ENCODE measurements at regions not wholly inside any gene's neighbourhood (a gene's known extent, or its start where the extent isn't known, plus 50 kb on each side); places are given as distances from the start of the nearest gene placed in this dataset.
"Not testable (repeated sequence)": the region's sequence is repeated elsewhere in the genome, so short reads cannot be mapped to it uniquely, and the experiment has no call there.

DNA sequence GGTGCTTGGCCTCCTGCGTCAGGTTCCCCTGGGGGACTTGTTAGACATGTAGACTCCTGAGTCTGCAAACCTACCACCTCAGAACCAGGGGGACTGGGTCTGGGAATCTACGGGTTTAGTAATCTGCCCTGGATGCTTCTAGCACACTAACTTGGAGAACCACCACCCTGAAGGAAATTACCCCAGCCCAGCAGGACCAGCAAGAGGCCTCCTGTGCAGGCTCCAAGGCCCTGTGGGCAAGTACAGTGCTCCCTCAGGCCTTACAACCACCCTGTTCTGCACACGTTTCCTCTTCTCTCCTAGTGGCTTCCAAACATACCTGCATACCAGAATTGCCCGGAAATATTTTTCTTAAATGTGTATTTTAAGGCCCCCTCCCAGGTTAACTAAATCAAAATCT, 423.0 kb downstream of the FUT8 start:
- no peak for DNase-seq

DNA sequence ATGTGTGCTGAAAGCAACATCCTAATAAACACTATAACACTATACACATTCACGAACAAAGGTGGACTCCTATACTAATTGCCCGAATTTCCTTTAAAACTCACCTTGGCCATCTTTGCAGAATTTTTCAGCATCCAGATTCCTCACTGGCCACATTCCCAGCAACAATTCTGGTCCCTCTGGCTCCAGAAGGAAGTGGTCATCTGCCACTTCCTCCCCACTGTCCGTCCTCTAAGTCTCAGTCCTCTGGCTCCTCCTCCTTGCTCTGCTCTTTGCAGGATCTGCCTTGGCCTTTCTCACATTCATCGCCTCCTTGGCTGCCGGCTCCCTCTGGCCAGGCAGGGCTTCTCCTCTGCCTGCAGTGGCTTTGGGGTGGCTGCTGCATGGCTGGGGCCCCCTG, 426.0 kb downstream of the FUT8 start:
- DNase-seq: no peak

DNA sequence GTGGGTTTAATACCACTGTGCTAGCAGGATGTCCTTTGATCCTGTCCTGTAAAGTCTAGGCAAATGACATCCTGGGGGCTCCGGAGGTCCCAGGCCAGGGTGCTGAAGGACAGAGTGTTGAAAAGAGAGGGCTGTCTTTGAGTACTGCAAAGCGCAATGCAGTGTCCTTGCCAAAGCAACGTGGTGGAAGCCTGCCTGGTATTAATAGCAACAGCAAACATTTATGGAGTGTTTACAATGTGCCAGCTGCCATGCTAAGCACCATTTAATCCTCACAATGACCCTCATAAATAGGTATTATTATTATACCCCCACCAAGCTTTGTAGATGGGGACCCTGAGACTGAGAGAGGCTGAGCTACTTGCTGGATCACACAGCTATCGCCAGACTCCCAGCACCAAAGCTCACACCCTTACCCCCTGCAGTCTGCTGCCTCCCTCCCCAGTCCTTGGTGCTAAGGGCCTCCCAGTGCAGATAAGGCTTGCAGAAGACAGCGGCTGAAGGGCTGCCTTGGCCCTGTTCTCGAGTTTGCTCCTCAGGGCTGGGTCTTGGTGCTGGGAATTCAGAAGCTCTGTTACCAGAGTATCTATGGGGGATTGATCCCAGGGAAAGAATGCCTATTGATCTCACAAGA, 427.7 kb downstream of the FUT8 start:
- DNase-seq: no peak

DNA sequence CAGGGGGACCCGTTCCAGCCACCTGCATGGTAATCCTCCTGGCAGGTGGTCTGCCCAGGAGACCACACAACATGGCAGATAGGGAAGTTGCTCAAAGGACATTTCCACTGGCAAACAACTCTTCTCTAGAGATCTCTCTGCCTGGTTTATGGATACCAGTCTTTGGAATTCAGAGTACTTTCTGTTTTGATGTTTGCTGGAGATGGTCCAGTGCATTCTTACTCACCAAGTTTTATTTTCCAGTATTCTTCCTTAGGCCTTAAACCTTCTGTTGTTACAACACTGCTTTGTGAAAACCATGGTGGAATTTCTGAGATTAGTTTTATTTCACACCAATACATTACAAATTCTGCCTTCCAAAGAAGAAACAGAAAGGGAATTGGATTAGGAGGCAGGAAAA, 428.3 kb downstream of the FUT8 start:
- DNase-seq: no peak

DNA sequence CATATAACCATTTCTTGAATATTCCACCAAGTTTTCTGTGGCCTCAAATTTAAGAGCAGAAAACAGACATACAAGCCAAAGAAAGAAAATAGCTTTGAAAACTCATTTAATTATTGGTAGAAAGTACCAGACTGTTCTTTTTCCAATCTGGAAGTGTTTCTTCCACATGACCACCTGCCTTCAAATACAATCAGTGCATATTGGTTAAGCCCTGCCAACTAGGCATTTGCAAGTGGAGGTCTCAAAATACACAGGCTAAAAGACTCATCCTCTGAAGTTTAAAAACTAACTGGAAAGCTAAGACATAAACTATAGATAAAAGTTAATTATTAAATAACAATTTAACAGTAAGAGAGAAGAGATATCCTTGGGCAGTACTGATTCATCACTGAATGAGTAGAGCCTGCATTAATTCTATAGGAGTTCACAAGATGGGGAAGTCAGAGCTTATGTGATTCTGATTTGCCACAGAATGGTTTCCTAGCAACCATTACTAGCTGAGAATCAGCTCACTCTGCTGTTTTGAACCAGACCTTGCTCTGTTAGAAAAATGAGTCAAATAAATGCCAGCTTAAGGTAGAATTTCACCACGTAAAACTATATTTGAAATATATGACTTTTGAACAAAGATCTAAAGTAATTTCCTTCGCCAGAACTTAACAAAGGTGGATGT, 433.8 kb downstream of the FUT8 start:
- DNase-seq: no peak

DNA sequence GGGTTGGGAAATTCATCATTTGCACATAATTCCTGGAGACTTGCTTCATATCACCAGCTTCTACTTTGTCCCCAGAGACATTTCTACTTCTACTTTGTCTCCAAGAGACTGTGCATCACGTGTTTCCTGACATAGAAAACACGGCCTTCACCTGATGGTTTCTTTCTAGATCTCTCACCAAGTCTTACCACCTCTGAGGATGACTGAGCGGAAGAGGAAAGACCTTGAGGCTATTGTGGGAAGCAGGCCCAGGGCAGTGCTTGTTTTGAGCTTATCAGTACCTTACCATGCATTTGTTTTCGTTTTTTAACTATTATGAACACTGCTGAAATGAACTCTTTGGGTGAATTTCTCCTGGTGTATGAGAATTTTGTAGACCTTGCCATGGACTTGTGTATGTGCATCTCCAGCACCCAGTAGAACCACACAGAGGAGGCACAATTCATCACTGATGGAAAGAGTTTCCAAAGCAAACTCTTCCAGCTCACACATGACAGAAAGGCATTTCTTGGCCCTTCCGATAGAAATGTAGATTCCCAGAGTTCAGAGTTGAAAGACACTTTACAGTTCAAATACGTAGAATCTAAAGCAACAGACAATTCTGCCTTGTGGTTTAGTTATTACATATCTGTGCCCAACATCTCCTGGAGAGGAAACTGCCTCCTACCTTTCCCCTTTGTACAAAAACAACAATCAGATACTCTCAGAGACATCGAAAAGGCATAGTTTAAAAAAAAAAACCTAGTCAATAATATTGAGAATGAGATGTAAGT, 434.7 kb downstream of the FUT8 start:
- peak; percentile 63 for DNase-seq

DNA sequence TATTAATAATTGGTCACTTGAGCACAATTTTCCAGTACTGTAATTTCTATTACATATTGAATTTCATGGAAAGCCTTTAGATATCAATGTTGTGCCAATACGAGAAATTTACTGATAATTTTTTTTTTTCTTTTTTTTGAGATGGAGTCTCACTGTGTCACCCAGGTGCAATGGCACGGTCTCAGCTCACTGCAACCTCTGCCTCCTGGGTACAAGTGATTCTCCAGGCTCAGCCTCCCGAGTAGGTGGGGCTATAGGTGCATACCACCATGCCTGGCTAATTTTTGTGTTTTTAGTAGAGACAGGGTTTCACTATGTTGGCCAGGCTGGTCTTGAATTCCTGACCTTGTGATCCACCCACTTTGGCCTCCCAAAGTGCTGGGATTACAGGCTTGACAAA, 435.4 kb downstream of the FUT8 start:
- DNase-seq: not testable (repeated sequence)

DNA sequence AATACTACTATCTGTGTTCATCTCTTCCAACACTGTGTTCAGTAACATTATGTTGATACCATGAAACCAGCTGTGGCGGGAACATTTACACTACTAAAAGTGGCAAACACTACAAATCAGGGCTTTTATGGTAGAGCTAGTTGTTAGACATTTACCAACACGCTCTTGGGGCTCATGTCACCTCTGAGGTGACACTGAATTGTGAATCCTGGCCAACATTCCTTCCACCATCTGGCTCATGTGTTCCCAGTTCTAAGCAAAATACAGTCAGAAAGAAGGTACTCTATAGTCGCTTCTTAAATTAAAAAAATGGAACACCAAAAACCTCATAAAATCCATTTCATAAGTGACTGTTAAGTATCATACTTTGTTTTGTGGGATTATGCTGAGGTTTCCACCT, 436.6 kb downstream of the FUT8 start:
- DNase-seq: no peak

DNA sequence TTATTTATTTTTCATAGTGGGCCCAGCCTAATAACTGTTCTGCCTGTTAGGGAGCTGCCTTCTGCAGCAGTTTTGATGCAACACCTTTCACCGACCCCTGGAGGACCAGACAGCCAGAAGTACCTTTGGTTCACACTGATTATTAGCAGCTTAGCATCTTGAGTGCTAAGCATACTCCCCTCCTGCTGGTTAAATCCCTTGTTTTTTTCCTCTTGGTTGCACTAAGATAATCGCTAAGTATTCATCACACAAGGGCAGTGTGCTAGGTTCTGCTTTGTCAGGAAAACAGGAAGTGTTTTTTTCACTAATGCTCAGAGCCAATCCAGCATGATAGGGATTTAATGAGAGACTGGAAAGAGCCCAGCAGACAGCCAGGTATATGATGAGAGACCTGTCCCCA, 437.0 kb downstream of the FUT8 start:
- DNase-seq: no peak

DNA sequence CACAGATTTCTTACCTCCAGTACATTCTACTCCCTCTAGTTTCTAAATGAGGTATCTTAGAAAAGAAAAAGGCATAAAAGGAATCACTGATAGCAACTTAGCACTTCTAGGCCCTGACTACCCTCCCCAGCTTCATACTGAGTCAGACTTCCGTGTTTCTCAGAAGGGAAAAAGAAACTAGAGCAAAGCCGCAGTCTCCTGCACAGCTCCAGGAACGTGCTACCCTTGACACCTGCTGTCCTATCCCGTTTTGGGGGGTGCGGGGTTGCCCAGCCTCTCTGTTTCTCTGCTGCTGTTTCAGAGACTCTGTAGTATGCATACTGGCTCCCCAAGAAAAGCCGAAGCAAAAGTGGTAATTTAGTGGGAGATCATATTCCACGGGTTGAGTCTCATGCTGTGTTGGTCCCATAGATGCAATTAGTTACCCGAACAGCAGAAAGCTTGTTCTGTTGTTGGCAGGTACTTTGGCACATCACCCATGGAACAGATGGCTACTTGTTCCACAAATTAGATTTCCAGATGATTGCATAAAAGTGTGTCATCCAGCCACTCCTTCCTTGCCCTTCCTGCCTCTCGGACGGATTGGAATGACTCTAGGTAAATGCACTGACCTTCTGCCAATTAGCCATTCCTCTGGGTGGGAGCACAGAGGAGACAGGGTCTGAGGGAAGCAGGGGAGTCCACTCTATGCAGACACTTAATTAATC, 438.1 kb downstream of the FUT8 start:
- DNase-seq: peak; percentile 63

DNA sequence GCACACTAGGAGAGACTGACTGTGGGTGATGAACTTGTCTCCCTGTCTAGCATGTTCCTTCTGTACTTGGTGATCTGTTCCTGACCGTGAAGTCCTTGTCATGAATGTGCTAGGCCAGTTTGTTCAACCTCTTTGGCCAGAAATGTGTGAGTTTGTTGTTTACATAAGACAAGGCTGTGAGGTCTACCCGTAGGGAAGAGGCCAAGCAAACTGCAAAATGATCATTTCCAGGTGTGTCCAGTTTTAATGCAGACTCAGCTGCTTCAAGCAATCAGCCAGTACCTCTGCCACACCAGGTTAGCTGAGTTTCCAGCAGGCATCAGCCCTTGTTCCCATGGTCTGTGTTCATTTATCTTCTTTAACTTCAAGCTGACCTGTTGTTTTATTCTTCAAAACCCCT, 440.2 kb downstream of the FUT8 start:
- no peak for DNase-seq

DNA sequence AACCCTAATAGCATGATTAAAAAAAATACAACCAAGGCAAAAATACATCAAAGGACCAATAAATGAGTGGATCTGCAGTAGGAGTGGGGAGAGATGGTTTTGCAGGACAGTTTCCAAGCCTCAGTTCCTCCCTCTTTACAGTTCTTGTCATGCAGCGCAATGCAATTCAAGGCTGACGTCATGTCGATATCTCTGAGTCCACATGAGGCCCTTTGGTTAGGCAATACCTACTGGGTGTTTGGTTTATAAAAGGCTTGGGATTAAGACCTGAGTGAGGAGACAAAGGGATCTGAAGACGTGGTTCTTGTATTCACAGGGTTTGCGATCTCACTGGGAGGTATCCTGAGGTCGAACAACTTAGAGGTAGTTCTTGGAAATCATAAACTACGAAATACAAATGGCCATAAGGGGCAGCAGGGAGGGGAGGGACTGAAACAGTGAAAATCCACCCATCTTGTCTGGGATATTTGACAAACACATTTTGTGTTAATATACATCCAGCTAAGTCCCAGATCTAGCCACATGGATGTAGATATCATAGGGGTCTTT, 441.0 kb downstream of the FUT8 start:
- DNase-seq: no peak

DNA sequence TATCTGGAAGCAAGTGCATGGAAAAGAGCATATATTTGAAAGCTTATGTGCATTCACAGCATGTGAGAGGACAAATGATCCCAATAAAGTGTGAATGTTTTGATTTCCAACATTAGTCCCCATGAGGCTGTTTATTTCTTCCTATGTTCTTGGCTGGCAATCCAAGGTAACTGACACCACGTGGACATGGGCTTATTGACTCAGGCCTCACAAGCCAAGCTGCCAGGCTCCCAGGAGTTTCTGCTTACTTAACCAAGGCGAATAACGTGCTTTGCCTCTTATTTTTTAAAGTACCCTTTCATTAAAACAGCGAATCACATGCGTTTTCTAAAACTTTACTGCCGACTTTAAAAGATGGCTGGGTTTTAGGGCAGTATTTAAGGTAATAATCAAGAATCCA, 441.7 kb downstream of the FUT8 start:
- no peak for DNase-seq

DNA sequence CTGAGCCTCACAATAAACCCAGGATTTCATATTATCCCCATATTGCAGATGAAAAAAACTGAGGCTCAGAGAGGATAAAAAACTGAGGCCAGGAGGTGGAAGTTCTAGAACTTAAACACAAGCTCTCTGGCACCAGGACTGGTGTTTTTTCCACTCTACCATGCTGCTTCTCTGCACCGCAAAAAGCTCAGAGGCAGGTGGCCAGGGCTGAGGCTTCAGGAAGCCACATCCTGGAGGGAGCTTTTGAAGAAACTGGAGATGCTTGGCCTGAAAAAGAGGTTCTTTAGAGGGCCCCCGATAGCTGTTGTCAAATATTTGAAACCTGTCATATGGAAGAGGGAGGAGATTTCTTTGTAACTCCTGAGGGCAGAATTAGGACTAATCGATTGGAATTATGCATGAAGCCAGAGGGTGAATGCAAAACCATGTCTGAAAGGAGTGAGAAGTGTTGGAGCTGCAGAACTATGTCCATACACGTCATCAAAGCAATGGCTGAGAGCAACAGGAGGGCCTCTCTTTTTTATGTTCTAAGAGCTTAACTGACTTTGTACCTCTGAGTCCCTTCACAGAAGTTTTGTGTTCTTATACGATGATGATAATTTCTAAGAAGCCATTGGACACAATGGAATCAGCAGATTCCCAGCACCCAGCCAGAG, 448.6 kb downstream of the FUT8 start:
- DNase-seq: no peak

DNA sequence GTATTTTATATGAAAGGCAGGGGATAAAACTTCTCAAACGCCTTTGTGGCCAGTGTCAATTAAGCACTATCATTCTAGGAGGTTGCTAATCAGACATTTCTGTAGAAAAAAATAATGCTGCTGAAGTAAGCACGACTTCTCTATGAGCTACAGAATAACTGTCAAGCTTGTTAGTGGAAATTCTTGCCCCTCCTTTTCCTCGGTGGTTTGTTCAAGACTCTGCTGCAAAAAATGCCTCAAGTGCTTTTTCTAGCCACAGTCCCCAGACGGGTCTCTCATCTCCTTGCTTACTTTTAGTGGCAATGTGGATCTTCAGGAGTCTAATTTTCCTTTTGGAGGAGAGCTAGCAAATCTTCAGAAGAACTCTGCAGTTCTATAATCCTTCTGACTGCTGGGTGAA, 452.0 kb downstream of the FUT8 start:
- no peak for DNase-seq

DNA sequence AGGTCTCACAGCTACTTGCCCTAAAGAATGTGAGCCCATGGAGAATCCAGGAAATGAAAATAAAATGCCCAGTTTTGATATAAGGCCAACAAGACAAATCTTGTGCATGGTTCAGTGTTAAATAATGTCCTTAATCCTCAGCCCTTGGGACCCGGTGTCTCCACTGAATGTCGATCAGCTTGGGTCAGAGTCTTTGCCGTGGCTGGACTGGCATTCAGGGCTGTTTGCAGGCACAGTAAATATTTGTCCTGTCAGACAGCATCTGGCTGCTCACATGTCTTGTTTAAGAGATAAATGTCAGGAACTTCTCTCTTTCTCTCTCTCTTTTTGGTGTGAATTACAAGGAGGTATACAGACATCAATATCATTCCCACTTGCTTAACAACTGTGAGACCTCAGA, 452.5 kb downstream of the FUT8 start:
- no peak for DNase-seq

DNA sequence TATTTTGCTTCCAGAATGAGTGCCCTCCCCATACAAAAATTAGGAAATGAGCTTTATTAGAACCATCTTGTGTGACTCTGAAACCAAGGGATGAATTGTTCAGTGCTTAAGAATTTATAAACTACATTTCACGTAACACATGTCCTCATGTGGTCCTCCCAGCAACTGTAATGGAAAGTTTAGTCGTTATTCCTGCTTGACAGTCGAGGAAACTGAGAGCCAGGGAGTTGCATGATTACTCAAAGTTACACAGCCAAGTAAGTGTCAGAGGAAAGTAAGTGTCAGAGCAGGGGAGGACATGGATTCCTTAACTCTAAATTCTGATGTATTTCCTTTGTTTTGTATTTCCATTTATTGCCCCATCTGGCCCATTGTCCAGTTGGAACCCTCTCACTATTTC, 453.9 kb downstream of the FUT8 start:
- no peak for DNase-seq

DNA sequence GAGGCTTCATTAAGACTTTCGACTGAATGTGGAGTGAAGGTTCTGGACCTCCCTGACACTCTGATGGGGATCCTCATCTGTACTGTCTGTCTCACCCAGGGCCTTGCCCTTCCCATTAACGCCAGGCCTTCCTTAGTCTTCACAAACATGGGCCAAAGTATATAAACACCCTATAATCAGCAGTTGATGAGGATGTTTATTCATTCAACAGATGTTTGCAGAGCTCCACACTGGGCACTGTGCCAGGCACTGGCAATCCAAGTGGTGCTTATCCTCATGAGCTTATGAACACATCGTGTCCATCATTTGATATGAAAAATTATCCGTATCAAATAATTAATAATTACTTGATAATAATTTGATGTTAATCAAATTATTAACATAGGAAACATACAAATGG, 454.4 kb downstream of the FUT8 start:
- no peak for DNase-seq

DNA sequence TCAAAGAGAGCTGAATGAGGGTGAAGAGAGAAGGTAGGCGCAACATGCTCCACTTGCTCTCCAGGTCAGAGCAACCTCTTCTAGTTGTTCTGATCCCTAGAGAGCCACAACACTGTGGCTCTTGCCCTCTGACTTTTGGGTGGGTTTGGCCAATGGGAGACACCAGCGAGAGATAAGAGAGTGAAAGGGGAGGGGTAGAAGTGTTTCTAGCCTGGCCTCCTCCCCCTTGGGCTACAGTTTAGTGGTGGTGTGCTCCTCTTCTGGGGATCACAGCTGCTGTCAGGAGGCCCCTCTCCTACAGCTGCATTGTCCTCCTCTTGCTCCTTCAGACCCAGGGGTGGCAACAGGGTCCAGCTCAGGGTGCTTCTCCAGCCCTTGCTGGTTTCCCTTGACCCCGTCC, 454.8 kb downstream of the FUT8 start:
- no peak for DNase-seq

DNA sequence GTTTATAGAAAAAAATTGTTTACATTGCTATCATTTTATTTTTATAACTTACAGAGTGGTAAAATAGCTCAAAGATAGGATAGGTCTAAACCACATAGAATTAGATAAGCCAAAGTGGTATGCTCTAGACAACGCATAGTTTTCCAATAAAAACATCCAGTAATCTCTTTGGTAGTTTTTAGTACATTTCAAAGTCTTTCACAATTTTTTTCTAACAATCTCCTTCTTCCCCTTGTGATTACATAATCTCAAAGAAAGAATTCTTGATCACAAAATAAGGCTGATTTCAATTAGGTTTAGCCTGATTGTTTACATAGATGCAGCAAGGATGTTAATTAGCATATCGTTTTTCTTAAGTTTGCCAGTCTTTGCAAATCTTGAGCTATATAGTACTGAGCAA, 460.0 kb downstream of the FUT8 start:
- DNase-seq: no peak

DNA sequence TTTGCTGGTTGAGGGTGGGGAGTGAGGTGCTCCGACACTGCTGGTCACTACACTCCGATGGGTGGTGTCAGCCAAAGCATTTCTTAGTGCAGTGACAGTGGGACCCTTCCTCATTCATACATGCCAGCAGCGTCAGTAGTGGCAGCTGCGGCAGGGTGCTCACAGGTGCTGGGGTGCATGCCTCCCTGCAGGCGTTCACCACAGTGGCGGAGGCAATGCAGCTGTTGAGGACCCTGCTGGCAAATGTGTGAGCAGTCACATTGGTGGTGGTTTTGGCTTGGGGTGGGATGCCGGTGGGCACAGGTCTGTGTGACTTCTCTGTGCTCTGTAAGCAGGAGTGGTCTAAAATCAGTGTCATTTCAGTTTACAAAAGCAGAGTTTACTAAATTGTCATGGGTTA, 464.6 kb downstream of the FUT8 start:
- DNase-seq: no peak

DNA sequence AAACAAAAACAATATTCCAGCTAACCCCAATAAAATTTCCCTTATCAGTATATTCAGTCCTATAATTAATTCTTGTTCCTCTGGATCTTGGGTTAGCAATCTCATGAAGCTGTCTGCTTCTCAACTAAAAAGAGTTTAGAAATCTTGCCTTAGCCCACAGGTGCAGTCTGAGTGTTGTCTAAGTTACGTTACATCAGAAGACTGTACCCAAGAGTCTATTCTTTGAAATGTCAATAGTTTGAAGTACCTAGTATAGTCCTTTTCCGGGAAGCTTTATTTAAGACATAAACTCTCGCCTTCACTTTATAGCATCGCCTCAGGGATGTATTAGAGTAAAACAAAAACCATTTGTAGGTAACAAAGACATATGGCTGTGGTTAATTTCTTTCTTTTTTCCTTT, 465.1 kb downstream of the FUT8 start:
- no peak for DNase-seq

DNA sequence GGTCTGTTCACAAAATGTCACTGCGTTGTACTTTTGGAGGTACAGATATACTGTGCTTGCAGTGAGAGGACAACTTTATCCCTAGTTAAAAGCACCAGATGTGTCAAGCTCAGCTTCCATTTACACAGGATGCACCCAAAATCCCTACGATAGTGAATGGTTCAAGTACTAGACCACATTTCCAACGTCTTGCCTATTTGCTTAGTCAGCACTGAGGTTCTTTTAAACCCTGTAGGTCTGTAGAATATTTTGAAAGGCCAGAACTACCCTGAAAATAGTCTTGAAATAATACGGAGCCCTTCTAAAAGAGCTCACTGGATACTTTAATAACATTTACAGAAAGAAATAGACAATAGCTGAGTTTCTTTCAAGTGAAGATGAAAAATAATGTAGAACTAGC, 466.1 kb downstream of the FUT8 start:
- no peak for DNase-seq
